Hypothalamus (tissue), 51 donors: ENCODE measurements at regions not wholly inside any gene's neighbourhood (a gene's known extent, or its start where the extent isn't known, plus 50 kb on each side); places are given as distances from the start of the nearest gene placed in this dataset.

Source experiments
- DNase-seq, 51 donors: peaks; one replicate each; lab custom pipeline; 2025; lab: John Stamatoyannopoulos, UW

GRCh38 chr1:4265836-4266235 is 365.8 kb upstream of the C1orf174 start:
- DNase-seq: peak in 9 of 51 donors; percentile 2 to 31 (median 11)

GRCh38 chr1:4267381-4268261 is 367.5 kb upstream of the C1orf174 start:
- no peak for DNase-seq

- no peak for DNase-seq
Observed at GRCh38 chr1:4268262-4268888, 368.3 kb upstream of the C1orf174 start.

- no peak for DNase-seq
Observed at GRCh38 chr1:4268889-4269284, 368.8 kb upstream of the C1orf174 start.

- no peak for DNase-seq
Observed at GRCh38 chr1:4269330-4269729, 369.3 kb upstream of the C1orf174 start.

GRCh38 chr1:4269952-4270570 is 370.0 kb upstream of the C1orf174 start:
- no peak for DNase-seq

GRCh38 chr1:4270651-4271337 is 370.7 kb upstream of the C1orf174 start:
- no peak for DNase-seq

- no peak for DNase-seq
Observed at GRCh38 chr1:4271338-4271998, 371.4 kb upstream of the C1orf174 start.

- DNase-seq: no peak
Observed at GRCh38 chr1:4272568-4272967, 372.5 kb upstream of the C1orf174 start.

GRCh38 chr1:4273243-4273642 is 373.2 kb upstream of the C1orf174 start:
- no peak for DNase-seq

- no peak for DNase-seq
Observed at GRCh38 chr1:4273747-4274146, 373.7 kb upstream of the C1orf174 start.

GRCh38 chr1:4275083-4275482 is 375.0 kb upstream of the C1orf174 start:
- DNase-seq: no peak

GRCh38 chr1:4276238-4276637 is 376.2 kb upstream of the C1orf174 start:
- DNase-seq: no peak

- no peak for DNase-seq
Observed at GRCh38 chr1:4277598-4277997, 376.8 kb upstream of the AJAP1 start.

GRCh38 chr1:4284976-4285375 is 369.4 kb upstream of the AJAP1 start:
- DNase-seq: no peak

- DNase-seq: no peak
Observed at GRCh38 chr1:4292861-4293260, 361.5 kb upstream of the AJAP1 start.

- DNase-seq: no peak
Observed at GRCh38 chr1:4298361-4299083, 355.9 kb upstream of the AJAP1 start.

GRCh38 chr1:4301007-4301406 is 353.4 kb upstream of the AJAP1 start:
- DNase-seq: no peak

GRCh38 chr1:4303303-4303702 is 351.1 kb upstream of the AJAP1 start:
- no peak for DNase-seq
